GM23338 (cell line): ENCODE measurements at regions not wholly inside any gene's neighbourhood (a gene's known extent, or its start where the extent isn't known, plus 50 kb on each side); places are given as distances from the start of the nearest gene placed in this dataset.

Source experiments
- ATAC-seq: fragments of 200-7000 bp; cut with Tn5 transposase; 3 replicates; pipeline ENCODE4 v1.9.1; 2020
- DNase-seq: peaks from one replicate; pipeline ENCODE4 v3.0.0-alpha.2; 2015; ENCODE audit warnings: low spot score
- H2AFZ ChIP-seq: fragments of 200-600 bp; sonication (generic); 2 replicates; pipeline ENCODE4 v1.8.0; 2016; ENCODE audit warnings: antibody characterized with exemption, mild to moderate bottlenecking, moderate library complexity
- H3F3A ChIP-seq: fragments of 200-600 bp; sonication (generic); replicated peaks from 2 replicates; pipeline ENCODE4 v1.8.0; 2017; ENCODE audit warnings: antibody characterized with exemption, mixed run types, low read depth
- H3K27ac ChIP-seq: fragments of 200-600 bp; sonication (generic); 2 replicates; pipeline ENCODE4 v1.6.1; 2016; ENCODE audit warnings: low read depth
- H3K27me3 ChIP-seq: fragments of 200-600 bp; sonication (generic); 2 replicates; pipeline ENCODE4 v1.8.0; 2016; ENCODE audit warnings: mild to moderate bottlenecking, mixed run types, moderate library complexity; ENCODE audit not compliant: insufficient read depth
- H3K36me3 ChIP-seq: fragments of 200-600 bp; sonication (generic); 2 replicates; pipeline ENCODE4 v1.8.0; 2016; ENCODE audit warnings: mild to moderate bottlenecking; ENCODE audit not compliant: insufficient read depth
- H3K4me1 ChIP-seq: fragments of 200-600 bp; sonication (generic); 2 replicates; pipeline ENCODE4 v1.8.0; 2016; ENCODE audit warnings: mild to moderate bottlenecking, moderate library complexity; ENCODE audit not compliant: insufficient read depth
- H3K4me2 ChIP-seq: fragments of 200-600 bp; sonication (generic); 2 replicates; pipeline ENCODE4 v1.7.1; 2017; ENCODE audit warnings: mixed run types
- H3K4me3 ChIP-seq: fragments of 200-600 bp; sonication (generic); 2 replicates; pipeline ENCODE4 v1.6.1; 2016; ENCODE audit warnings: mixed run types
- H3K79me2 ChIP-seq: fragments of 200-600 bp; sonication (generic); replicated peaks from 2 replicates; pipeline ENCODE4 v1.8.0; 2017; ENCODE audit warnings: mild to moderate bottlenecking; ENCODE audit not compliant: insufficient read depth
- H3K9me2 ChIP-seq: fragments of 200-600 bp; sonication (generic); 2 replicates; pipeline ENCODE4 v1.8.0; 2017; ENCODE audit not compliant: insufficient read depth
- H4K20me1 ChIP-seq: fragments of 200-600 bp; sonication (generic); replicated peaks from 2 replicates; pipeline ENCODE4 v1.8.0; 2017; ENCODE audit warnings: mild to moderate bottlenecking; ENCODE audit not compliant: insufficient read depth
- H3K27ac Mint-ChIP-seq: 2 replicates; pipeline ENCODE4 v1.8.0; 2020; ENCODE audit warnings: inconsistent platforms, mild to moderate bottlenecking, moderate library complexity, mixed read lengths
- H3K27me3 Mint-ChIP-seq: 3 replicates; pipeline ENCODE4 v1.8.0; 2022; ENCODE audit warnings: low read depth, mild to moderate bottlenecking, moderate library complexity, mixed read lengths, inconsistent platforms; ENCODE audit not compliant: insufficient read depth, poor library complexity
- H3K36me3 Mint-ChIP-seq: 3 replicates; pipeline ENCODE4 v1.8.0; 2021; ENCODE audit warnings: low read depth, mild to moderate bottlenecking, inconsistent platforms, moderate library complexity, mixed read lengths
- H3K4me1 Mint-ChIP-seq: 3 replicates; pipeline ENCODE4 v1.8.0; 2020; ENCODE audit warnings: mild to moderate bottlenecking, inconsistent platforms, mixed read lengths
- H3K4me3 Mint-ChIP-seq: 3 replicates; pipeline ENCODE4 v1.8.0; 2021; ENCODE audit warnings: moderate library complexity, mild to moderate bottlenecking, inconsistent platforms, mixed read lengths
- H3K9me3 Mint-ChIP-seq: 3 replicates; pipeline ENCODE4 v1.8.0; 2020; ENCODE audit warnings: moderate library complexity, mild to moderate bottlenecking, inconsistent platforms, mixed read lengths
- CREB1 ChIP-seq: fragments of 250-450 bp; sonication (Bioruptor Pico); IDR thresholded peaks from 2 replicates; pipeline ENCODE4 v1.5.0; 2020; ENCODE audit warnings: low read depth, mild to moderate bottlenecking, moderate library complexity
- CTCF ChIP-seq, 2 experiments: fragments of 200-600 bp in 1 of 2; sonication (generic) in 1 of 2; conservative IDR thresholded peaks; 2 replicates each; pipeline versions ENCODE4 v1.5.1 to v1.6.1; 2016 to 2017; ENCODE audit warnings: antibody characterized with exemption in 2 of 2, low read depth in 2 of 2, mild to moderate bottlenecking in 2 of 2, moderate library complexity in 1 of 2
- ETS1 ChIP-seq: IDR thresholded peaks from 2 replicates; pipeline ENCODE4 v1.6.1; 2016; ENCODE audit warnings: antibody characterized with exemption
- EZH2 ChIP-seq: fragments of 200-600 bp; sonication (generic); IDR thresholded peaks from one replicate; pipeline ENCODE4 v1.8.0; 2017; ENCODE audit warnings: antibody characterized with exemption, mild to moderate bottlenecking, low read depth; ENCODE audit not compliant: unreplicated experiment
- EZH2phosphoT487 ChIP-seq: fragments of 200-600 bp; sonication (generic); IDR thresholded peaks from one replicate; pipeline ENCODE4 v1.8.1; 2018; ENCODE audit warnings: antibody characterized with exemption; ENCODE audit not compliant: unreplicated experiment
- JUNB ChIP-seq: IDR thresholded peaks from one replicate; pipeline ENCODE4 v1.6.1; 2016; ENCODE audit warnings: antibody characterized with exemption; ENCODE audit not compliant: unreplicated experiment
- NANOG ChIP-seq: IDR thresholded peaks from 2 replicates; pipeline ENCODE4 v1.6.1; 2016; ENCODE audit warnings: antibody characterized with exemption, borderline replicate concordance
- POLR2AphosphoS5 ChIP-seq: IDR thresholded peaks from 2 replicates; pipeline ENCODE4 v1.6.1; 2016; ENCODE audit warnings: antibody characterized with exemption, low read depth
- REST ChIP-seq: IDR thresholded peaks from one replicate; pipeline ENCODE4 v1.6.1; 2018; ENCODE audit warnings: antibody characterized with exemption; ENCODE audit not compliant: unreplicated experiment
- STAT1 ChIP-seq: IDR thresholded peaks from one replicate; pipeline ENCODE4 v1.6.1; 2016; ENCODE audit warnings: antibody characterized with exemption; ENCODE audit not compliant: unreplicated experiment
- ZNF114 ChIP-seq: fragments of 250-450 bp; sonication (Bioruptor Pico); IDR thresholded peaks from 2 replicates; pipeline ENCODE4 v1.5.0; 2020; ENCODE audit warnings: mild to moderate bottlenecking, moderate library complexity
- ZNF331 ChIP-seq: fragments of 250-450 bp; sonication (Bioruptor Pico); IDR thresholded peaks from 2 replicates; pipeline ENCODE4 v1.5.0; 2020; ENCODE audit warnings: low read depth, mild to moderate bottlenecking, moderate library complexity
- ZNF462 ChIP-seq: fragments of 250-450 bp; sonication (Bioruptor Pico); IDR thresholded peaks from 2 replicates; pipeline ENCODE4 v1.5.0; 2020; ENCODE audit warnings: mild to moderate bottlenecking, moderate library complexity

- no peak overlapping the region for H3K27ac ChIP-seq
- H3K9me2 ChIP-seq: no peaks in the 10 kb centered on the region
- Mint-ChIP-seq H3K4me1 (no peaks in the 10 kb centered on the region), H3K27me3 (no peaks in the 10 kb centered on the region), H3K36me3 (no peaks in the 10 kb centered on the region), H3K9me3 (no peaks in the 10 kb centered on the region), H3K4me3 (no peak overlapping the region), H3K27ac (no peak overlapping the region)
- no peak for DNase-seq
- H3K4me1 ChIP-seq: no peaks in the 10 kb centered on the region
- TF ChIP-seq JUNB: no peak
- TF ChIP-seq EZH2phosphoT487: no peak
- no peak for TF ChIP-seq REST
- TF ChIP-seq ZNF331 (CRISPR knock-in tag): no peak
- TF ChIP-seq EZH2: no peak
- TF ChIP-seq STAT1: no peak
- no peak for TF ChIP-seq POLR2AphosphoS5
- no peak for TF ChIP-seq CTCF (conservative IDR thresholded peaks at IDR 0.05; ENCODE audit: low read depth in 2 of 2)
- TF ChIP-seq CREB1 (CRISPR knock-in tag): no peak
- TF ChIP-seq ZNF462 (CRISPR knock-in tag): no peak
- TF ChIP-seq ETS1: no peak
- TF ChIP-seq NANOG: no peak
- TF ChIP-seq ZNF114 (CRISPR knock-in tag): no peak
- H3K36me3 ChIP-seq: no peaks in the 10 kb centered on the region
- no peak overlapping the region for H3K4me2 ChIP-seq
- H3K27me3 ChIP-seq: no peaks in the 10 kb centered on the region
- H3F3A ChIP-seq: no peaks in the 10 kb centered on the region
- no peaks in the 10 kb centered on the region for H3K79me2 ChIP-seq
- no peak overlapping the region for H2AFZ ChIP-seq
- no peaks in the 10 kb centered on the region for H4K20me1 ChIP-seq
- ATAC-seq: no peak
- no peak overlapping the region for H3K4me3 ChIP-seq
These were observed 86.0 kb downstream of the FUNDC1 start for GRCh38 chrX:44456685-44457084.
